ENCODE measurements at regions not wholly inside any gene's neighbourhood (a gene's known extent, or its start where the extent isn't known, plus 50 kb on each side); places are given as distances from the start of the nearest gene placed in this dataset.

DNA sequence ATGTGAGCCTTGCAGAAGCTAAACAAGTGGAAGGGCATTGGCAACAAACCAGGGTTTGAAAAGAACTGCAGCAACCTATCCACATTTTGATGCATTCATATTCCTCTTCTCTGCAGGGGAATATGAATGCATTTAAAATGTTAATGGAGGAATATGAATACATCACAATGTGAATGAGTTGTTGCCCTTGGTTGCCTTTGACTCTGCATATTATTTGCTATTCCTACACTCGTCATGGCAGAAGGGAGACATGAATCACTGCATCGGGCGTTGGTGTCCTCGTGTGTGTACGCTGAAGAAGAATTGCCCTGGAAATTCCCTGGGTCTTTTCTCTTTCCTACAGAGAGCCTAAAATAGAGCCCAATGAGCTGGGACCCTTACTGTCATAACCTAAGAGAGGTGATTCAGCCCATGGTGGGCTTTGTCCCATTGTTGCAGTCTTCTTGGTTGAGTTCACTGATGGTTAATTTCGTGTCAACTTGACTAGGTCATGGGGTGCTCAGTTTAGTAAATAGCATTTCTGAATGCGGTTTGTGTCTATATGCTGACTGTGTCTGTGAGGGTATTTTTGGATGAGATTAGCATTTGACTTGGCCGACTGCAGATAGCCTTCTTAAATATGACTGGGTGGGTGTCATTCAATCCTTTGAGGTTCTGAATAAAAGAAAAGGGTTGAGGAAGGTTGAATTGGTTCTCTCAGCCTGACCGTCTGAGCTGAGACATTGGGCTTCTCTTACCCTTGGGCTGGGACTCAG is 1422.9 kb upstream of the TMEM132C start:
- no peak for DNase-seq (ENCODE audit: low read depth)

DNA sequence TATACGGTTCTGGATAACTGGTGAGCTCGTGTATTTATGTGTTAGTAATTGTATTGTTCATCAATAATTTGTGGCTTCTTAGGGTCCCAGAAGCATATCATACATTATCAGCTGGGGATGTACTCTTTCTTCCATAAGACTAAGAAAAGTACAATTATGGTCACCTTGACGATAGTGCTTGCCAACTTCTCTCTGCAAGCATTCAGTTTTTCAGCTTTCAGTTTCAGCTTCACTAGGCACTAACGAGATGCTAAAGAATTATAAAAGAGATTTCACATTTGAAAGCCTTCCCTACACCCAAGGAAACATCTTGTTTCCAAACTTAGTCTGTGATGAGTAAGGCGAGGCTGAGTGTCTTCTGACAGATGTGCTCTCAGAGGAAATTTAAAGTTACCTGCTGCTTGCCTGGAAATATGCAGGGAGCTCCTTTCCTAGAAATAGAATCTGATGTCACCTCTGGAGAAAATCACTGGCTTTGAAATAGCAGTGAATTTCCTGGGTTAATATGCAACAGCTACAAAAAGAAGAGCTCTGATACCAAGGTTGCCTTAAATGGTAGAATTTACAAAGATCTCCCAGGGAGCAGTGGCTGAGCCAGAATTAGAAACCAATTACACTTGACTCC is 1419.9 kb upstream of the TMEM132C start:
- no peak for DNase-seq (ENCODE audit: low read depth)

DNA sequence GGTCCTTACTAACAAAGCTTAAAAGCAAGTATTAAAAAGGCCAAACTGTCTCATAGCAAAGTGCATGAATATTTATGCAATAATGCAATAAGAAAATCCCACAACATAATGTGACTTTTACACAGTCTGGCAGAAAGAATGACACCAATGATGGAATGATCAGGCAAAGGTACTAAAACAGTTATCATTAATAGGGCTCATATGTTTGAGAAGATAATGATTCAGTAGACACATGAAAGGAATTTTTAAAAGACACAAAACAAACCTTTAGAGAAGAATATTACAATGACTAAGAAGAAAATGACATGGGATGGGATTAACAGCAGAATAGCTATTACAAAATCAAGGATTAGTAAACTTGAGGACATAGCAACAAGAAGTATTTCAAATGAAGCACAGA is 1411.2 kb upstream of the TMEM132C start:
- no peak for DNase-seq (ENCODE audit: low read depth)

- DNase-seq (ENCODE audit: low read depth), result no peak
Observed at GRCh38 chr12:126856958-126857357, 1410.0 kb upstream of the TMEM132C start.

- no peak for DNase-seq (ENCODE audit: low read depth)
Observed at GRCh38 chr12:126858560-126858959, 1408.4 kb upstream of the TMEM132C start.

DNA sequence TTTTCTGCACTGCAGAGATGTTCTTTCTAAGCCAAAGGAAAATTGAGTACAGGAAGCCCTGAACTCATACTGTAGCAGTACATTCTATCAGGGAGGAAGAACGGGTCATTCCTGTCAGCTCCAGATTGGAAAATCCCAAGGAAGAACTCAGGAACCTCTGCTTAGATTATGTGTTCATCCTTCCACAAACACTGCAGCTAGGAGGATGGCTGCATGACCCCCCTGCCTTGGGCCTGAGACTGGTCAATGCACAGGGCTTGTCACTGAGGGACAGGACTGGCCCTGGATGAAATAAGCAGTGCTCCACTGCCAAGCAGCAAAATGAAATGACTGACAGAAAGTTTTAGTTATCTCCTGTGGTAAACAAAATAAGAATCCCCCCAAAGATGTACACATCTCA is 1406.8 kb upstream of the TMEM132C start:
- DNase-seq (ENCODE audit: low read depth), result no peak

GRCh38 chr12:126862500-126862899 is 1404.5 kb upstream of the TMEM132C start:
- no peak for DNase-seq (ENCODE audit: low read depth)

DNA sequence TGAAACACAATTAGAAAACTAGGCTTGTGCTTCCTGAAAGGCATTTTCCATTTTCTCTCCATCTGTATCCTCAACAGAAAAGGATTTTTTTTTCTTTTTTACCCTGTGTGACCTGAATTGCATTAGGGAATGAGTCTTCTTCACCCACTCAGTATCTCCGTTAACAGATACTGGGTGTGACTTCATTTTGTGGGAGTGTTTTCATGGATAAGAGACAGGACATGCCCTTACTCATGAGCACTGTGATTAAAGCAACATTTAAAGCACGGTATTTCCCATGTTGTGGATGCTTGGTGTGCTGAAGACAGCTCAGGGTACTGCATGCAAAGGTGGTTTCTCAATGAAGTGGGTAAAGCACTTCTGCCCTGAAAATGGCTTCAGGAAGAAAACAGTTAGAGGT is 1397.3 kb upstream of the TMEM132C start:
- no peak for DNase-seq (ENCODE audit: low read depth)

GRCh38 chr12:126873701-126874100 is 1393.3 kb upstream of the TMEM132C start:
- no peak for DNase-seq (ENCODE audit: low read depth)

DNA sequence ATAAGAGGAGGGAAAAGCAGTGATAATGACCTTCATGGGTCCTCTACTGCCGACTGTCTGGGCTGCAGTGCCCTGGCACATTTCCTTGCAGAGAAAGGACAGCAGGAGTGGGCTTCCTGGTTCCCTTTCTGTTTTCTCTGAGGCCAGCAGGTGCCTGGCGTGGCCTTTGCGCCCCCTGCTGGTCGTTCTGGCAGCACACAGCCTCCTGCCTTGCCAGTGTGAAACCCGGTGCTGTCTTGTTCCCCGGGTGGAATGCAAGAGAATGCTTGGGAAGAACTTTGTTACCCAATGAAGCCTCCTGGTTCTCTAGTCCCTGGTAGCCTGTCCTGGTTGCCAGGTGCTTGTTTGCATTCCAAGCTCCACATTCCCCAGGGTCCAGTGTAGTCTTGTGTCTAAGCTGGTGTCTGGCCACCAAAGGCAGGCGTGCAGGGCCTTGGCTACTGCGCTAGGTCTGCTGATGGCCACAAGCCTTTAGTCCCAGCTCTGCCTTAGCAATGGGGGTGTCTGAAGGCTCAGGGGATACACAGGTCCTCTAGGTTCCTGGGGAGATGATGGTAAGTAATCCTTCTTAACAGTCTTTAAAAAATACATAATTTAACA is 1392.4 kb upstream of the TMEM132C start:
- DNase-seq (ENCODE audit: low read depth), result no peak

DNA sequence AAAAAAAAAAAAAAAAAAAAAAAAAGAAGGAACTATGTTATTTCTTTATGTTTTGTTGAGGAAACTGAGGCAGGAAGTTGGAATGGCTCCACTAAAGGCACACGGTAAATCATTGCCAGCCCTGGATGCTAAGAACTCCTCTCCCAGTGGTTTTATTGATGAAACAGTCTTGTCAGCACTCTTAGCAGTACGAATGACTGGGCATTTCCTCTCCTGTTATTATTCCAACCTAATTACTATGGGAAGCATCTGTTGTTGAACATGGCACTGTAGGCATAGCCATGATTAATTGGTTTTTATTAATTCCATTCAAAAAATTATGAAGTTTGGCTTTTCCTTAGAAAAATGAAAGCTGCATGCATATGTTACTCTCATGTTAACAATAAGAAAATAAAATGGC is 1387.1 kb upstream of the TMEM132C start:
- no peak for DNase-seq (ENCODE audit: low read depth)

DNA sequence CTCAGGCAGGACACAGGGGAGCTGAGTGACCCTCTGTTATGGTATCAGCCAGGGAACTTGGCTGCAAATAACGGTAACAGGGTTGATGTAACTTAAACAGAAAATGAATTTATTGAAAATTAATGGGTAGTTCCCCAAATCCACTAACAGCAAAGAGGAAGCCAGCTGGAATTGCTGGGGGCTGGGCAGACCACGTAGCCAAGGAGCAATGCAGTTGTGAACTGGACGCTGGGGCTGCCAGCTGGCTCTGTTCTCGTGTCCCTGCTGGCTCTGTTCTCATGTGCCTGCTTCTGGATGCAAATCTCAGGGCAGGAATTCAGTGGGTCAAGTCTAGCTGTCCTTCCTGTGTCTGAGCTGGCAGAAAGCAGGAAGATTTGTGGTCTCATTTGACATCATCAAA is 1383.3 kb upstream of the TMEM132C start:
- DNase-seq (ENCODE audit: low read depth), result no peak

DNA sequence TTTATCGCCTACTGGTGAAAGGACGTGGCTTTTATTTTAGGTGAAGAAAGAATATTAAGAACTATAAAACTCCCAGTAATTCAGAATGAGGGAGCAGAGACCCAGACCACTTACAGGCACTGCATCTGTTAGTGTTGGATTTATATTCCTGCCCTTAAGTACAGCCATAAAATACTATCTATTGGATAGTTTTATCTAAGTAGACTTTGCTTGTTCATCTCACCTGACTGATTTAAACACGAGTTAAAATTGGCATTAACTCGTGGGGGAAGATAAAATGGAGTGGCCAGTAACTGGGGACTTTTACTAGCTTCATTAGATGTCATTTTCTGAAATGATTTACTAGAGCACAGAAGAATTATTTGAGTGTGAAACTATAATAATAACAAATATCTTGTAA is 1377.5 kb upstream of the TMEM132C start:
- DNase-seq (ENCODE audit: low read depth), result no peak

GRCh38 chr12:126890097-126890496 is 1376.9 kb upstream of the TMEM132C start:
- DNase-seq (ENCODE audit: low read depth), result no peak

GRCh38 chr12:126891789-126892188 is 1375.2 kb upstream of the TMEM132C start:
- DNase-seq (ENCODE audit: low read depth), result no peak

DNA sequence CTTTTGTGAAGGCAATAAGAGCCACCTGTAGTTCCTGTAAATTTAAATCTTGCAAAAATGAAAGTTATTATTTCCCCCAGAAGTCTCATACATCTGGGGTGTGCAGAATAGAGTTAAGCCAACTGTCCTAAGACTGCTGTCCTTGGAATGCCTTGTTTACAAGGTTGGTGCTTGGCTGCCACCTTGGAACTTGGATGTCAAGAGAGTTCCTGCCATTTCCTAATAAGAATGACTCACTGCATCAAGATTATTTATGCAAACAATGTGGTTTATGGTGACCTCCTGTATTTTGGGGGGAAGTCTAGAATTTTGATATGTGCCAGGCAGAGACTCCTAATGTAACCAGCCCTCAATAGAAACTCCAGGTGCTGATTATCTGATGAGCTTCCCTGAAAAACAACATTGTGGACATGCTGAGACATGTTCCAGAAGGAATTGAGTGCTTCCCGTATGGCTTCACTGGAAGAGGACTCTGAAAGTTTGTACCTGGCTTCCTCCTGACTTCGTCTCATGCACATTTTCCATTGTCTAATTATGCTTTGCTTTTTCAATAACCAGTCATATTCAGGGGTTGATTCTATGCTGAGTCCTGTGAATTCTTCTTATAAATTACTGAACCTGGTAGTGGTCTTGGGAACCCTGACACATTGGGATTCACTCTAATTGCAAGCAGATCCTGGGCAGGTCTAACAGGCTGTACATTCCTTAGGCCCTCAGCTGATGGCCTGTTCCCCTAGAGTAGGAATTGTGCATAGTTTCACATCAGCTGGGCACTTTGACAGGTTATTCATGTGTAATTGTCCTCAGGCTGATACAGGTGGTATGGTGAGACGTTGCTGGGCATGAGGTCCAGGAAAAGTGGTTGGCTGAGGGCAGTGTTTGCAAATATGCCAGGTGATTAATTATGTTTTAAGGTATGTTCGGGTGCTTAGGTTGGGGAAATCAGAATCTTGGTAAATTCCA is 1370.7 kb upstream of the TMEM132C start:
- no peak for DNase-seq (ENCODE audit: low read depth)

GRCh38 chr12:126897102-126897501 is 1369.9 kb upstream of the TMEM132C start:
- no peak for DNase-seq (ENCODE audit: low read depth)

DNA sequence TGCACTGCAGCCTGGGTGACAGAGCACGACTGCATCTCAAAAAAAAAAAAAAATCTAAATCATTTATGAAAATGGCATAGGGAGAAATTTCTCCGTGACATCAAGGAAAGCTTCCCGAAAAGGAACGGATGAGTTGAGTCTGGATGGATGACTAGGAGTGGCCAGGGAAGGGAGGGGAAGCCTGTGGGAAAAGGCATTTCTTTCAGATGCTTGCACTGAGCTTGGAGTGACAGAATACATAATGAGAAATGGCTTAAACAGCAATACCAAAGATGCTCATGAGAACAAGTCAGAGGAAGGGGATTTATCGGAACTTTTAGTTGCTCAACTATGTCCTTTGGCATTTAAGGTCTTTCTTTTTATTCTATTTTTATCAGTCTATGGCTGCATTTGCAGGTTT is 1369.2 kb upstream of the TMEM132C start:
- no peak for DNase-seq (ENCODE audit: low read depth)

- DNase-seq (ENCODE audit: low read depth), result no peak
Observed at GRCh38 chr12:126898562-126898961, 1368.4 kb upstream of the TMEM132C start.

DNA sequence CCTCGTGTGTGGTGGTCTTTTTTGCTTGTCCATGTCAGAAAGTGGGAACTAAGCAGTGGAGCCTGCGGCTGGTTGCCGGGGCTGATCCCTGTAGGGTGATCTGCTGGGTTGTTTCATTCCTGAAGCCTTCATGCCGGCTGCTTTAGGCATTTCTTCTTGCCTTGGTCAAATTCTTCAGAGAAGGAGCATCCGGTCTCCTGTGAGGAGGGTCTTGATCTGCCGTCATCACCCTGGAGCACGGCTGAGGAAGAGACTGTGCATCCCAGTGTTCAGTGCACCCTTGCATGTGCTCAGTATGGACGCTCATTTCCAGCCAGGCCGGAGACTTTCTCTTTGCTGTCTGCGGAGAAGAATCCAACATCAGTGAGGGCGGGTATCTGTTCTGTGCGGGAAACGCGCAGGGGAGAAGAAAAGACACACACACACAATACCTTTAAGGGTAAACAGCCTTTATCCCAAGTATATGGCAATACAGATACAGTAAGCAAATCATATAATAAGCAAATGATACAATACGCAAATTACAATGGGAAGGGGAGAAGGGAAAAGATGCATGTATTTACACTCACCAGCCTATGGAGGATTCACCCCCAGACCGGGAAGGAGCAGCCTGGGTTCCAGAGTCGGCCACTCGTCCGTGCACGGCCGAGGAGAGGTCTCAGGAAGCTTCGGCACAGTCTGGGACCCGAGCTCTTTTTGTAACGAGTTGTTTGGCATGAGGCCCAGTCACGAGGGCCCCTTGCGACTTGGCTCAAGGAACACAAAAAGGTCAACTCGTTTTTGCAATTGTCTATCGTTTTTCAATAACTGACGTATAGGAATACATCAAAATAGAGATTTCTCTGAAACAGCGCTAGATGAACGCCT is 1366.8 kb upstream of the TMEM132C start:
- DNase-seq (ENCODE audit: low read depth), result no peak
